ENCODE measurements at regions not wholly inside any gene's neighbourhood (a gene's known extent, or its start where the extent isn't known, plus 50 kb on each side); places are given as distances from the start of the nearest gene placed in this dataset.
A peak's percentile ranks its signal among the peaks of the same experiment; 100 is the strongest.

- DNase-seq: no peak
Measured at GRCh38 chr15:70488941-70489848, 274.2 kb downstream of the UACA start.

GRCh38 chr15:70488002-70488605 lies 275.3 kb downstream of the UACA start:
- DNase-seq: peak; percentile 24 to 66 (median 54)

GRCh38 chr15:70487387-70487740 lies 276.0 kb downstream of the UACA start:
- DNase-seq: no peak

- peak in 1 of 5 donors; percentile 78 for DNase-seq
Measured at GRCh38 chr15:70486451-70487386, 276.6 kb downstream of the UACA start.

- no peak for DNase-seq
Measured at GRCh38 chr15:70486012-70486411, 277.3 kb downstream of the UACA start.

GRCh38 chr15:70484993-70485392 lies 278.4 kb downstream of the UACA start:
- DNase-seq: no peak

- DNase-seq: no peak
Measured at GRCh38 chr15:70483513-70483912, 279.8 kb downstream of the UACA start.

- peak in 4 of 5 donors; percentile 20 to 82 (median 36) for DNase-seq
Measured at GRCh38 chr15:70480196-70480856, 283.0 kb downstream of the UACA start.

GRCh38 chr15:70479785-70480184 lies 283.6 kb downstream of the UACA start:
- no peak for DNase-seq

GRCh38 chr15:70479056-70479455 lies 284.3 kb downstream of the UACA start:
- no peak for DNase-seq

- peak in 1 of 5 donors; percentile 35 for DNase-seq
Measured at GRCh38 chr15:70478251-70478990, 284.9 kb downstream of the UACA start.

- no peak for DNase-seq
Measured at GRCh38 chr15:70477750-70478250, 285.6 kb downstream of the UACA start.

GRCh38 chr15:70476441-70476840 lies 286.9 kb downstream of the UACA start:
- no peak for DNase-seq

- DNase-seq: no peak
Measured at GRCh38 chr15:70475921-70476320, 287.4 kb downstream of the UACA start.

GRCh38 chr15:70475407-70475781 lies 288.0 kb downstream of the UACA start:
- no peak for DNase-seq

- DNase-seq: peak in 1 of 5 donors; percentile 36
Measured at GRCh38 chr15:70474471-70475406, 288.6 kb downstream of the UACA start.

- no peak for DNase-seq
Measured at GRCh38 chr15:70473581-70474370, 289.6 kb downstream of the UACA start.

GRCh38 chr15:70471517-70471916 lies 291.8 kb downstream of the UACA start:
- DNase-seq: no peak

GRCh38 chr15:70470556-70471191 lies 292.7 kb downstream of the UACA start:
- no peak for DNase-seq
